ENCODE measurements at regions not wholly inside any gene's neighbourhood (a gene's known extent, or its start where the extent isn't known, plus 50 kb on each side); places are given as distances from the start of the nearest gene placed in this dataset.

- TF ChIP-seq, protein P1, sequence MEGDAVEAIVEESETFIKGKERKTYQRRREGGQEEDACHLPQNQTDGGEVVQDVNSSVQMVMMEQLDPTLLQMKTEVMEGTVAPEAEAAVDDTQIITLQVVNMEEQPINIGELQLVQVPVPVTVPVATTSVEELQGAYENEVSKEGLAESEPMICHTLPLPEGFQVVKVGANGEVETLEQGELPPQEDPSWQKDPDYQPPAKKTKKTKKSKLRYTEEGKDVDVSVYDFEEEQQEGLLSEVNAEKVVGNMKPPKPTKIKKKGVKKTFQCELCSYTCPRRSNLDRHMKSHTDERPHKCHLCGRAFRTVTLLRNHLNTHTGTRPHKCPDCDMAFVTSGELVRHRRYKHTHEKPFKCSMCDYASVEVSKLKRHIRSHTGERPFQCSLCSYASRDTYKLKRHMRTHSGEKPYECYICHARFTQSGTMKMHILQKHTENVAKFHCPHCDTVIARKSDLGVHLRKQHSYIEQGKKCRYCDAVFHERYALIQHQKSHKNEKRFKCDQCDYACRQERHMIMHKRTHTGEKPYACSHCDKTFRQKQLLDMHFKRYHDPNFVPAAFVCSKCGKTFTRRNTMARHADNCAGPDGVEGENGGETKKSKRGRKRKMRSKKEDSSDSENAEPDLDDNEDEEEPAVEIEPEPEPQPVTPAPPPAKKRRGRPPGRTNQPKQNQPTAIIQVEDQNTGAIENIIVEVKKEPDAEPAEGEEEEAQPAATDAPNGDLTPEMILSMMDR (IDR thresholded peaks at IDR 0.05): no peak
- no peak for TF ChIP-seq EZH2 (IDR thresholded peaks at IDR 0.05; ENCODE audit: borderline replicate concordance, insufficient read depth, low read depth, low read length, poor library complexity, severe bottlenecking)
Measured at GRCh38 chr5:4758550-4758949, 381.6 kb upstream of the ADAMTS16 start.
